H1 (cell line): ENCODE measurements at regions not wholly inside any gene's neighbourhood (a gene's known extent, or its start where the extent isn't known, plus 50 kb on each side); places are given as distances from the start of the nearest gene placed in this dataset.

Experiments
- BRCA1 ChIP-seq: IDR thresholded peaks from 2 replicates; pipeline ENCODE4 v1.6.1; 2012; ENCODE audit warnings: low read depth, low read length, improper control_type of control experiment
- EP300 ChIP-seq, 2 experiments: IDR thresholded peaks; 1 replicate in 1 of 2; 2 replicates in 1 of 2; pipeline ENCODE4 v1.6.1; 2011 to 2012; ENCODE audit warnings: low read depth in 2 of 2, low read length in 2 of 2, mild to moderate bottlenecking in 2 of 2, borderline replicate concordance in 1 of 2, inconsistent platforms in 1 of 2, moderate library complexity in 1 of 2
- KDM4A ChIP-seq: IDR thresholded peaks from one replicate; pipeline ENCODE4 v1.7.1; 2012; ENCODE audit warnings: low read depth, mild to moderate bottlenecking, moderate library complexity, low read length, inconsistent platforms; ENCODE audit not compliant: severe bottlenecking
- NANOG ChIP-seq: IDR thresholded peaks from 2 replicates; pipeline ENCODE4 v1.6.1; 2011; ENCODE audit warnings: low read length, low read depth, mild to moderate bottlenecking, inconsistent platforms; ENCODE audit not compliant: insufficient read depth, poor library complexity, severe bottlenecking
- POLR2A ChIP-seq, 2 experiments: IDR thresholded peaks; 1 replicate in 1 of 2; 2 replicates in 1 of 2; pipeline ENCODE4 v1.6.1; 2011; ENCODE audit warnings: low read depth in 2 of 2, low read length in 2 of 2, mild to moderate bottlenecking in 2 of 2; ENCODE audit errors: control extremely low read depth in 1 of 2
- TEAD4 ChIP-seq: IDR thresholded peaks from 2 replicates; pipeline ENCODE4 v1.6.1; 2012; ENCODE audit warnings: low read depth, low read length, inconsistent platforms, mixed read lengths
- ZNF274 ChIP-seq: IDR thresholded peaks from 2 replicates; pipeline ENCODE4 v1.7.0; 2012; ENCODE audit warnings: low read length, borderline replicate concordance; ENCODE audit errors: extremely low read depth
- TF ChIP-seq, protein P1 (sequence below), 3 experiments: IDR thresholded peaks; 1 replicate in 2 of 3; 2 replicates in 1 of 3; pipeline versions ENCODE4 v1.5.1 to v1.6.1; 2011; ENCODE audit warnings: low read length in 3 of 3, mild to moderate bottlenecking in 3 of 3, inconsistent platforms in 2 of 3, low read depth in 1 of 3, moderate library complexity in 1 of 3; ENCODE audit not compliant: insufficient read depth in 1 of 3; ENCODE audit errors: control extremely low read depth in 1 of 3

DNA sequence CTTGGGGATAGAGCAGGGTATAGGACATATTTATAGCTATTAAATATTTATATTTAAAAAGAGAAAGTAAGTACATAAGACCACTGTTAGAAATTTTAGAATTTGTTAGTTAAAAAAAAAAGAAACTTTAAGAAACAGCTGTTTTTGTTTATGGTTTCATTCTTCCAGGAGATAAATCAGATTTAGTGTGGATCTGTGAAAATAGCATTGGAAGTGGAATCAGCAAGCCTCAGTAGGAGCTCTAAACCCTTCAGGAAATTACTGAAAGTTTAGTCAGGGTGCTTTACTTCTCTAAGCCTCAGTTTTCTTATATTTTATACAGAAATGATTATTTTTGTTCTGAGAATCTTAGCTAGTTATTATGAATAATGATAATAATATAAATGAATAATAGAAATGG, 316.0 kb upstream of the NOVA1 start:
- TF ChIP-seq, protein P1, sequence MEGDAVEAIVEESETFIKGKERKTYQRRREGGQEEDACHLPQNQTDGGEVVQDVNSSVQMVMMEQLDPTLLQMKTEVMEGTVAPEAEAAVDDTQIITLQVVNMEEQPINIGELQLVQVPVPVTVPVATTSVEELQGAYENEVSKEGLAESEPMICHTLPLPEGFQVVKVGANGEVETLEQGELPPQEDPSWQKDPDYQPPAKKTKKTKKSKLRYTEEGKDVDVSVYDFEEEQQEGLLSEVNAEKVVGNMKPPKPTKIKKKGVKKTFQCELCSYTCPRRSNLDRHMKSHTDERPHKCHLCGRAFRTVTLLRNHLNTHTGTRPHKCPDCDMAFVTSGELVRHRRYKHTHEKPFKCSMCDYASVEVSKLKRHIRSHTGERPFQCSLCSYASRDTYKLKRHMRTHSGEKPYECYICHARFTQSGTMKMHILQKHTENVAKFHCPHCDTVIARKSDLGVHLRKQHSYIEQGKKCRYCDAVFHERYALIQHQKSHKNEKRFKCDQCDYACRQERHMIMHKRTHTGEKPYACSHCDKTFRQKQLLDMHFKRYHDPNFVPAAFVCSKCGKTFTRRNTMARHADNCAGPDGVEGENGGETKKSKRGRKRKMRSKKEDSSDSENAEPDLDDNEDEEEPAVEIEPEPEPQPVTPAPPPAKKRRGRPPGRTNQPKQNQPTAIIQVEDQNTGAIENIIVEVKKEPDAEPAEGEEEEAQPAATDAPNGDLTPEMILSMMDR (IDR thresholded peaks at IDR 0.05; ENCODE audit: control extremely low read depth in 1 of 3, insufficient read depth in 1 of 3, low read depth in 1 of 3, low read length in 3 of 3): no peak
- TF ChIP-seq NANOG (no peak), BRCA1 (no peak), EP300 (IDR thresholded peaks at IDR 0.05; ENCODE audit: borderline replicate concordance in 1 of 2, low read depth in 2 of 2, low read length in 2 of 2) (no peak), KDM4A (no peak), ZNF274 (no peak), POLR2A (IDR thresholded peaks at IDR 0.05; ENCODE audit: control extremely low read depth in 1 of 2, low read depth in 2 of 2, low read length in 2 of 2) (no peak), TEAD4 (no peak)
